ENCODE measurements at regions not wholly inside any gene's neighbourhood (a gene's known extent, or its start where the extent isn't known, plus 50 kb on each side); places are given as distances from the start of the nearest gene placed in this dataset.

GRCh38 chr4:180640193-180640592 lies 1603.0 kb upstream of the TENM3 start:
- DNase-seq: no peak

- DNase-seq: no peak
These were observed 1601.7 kb upstream of the TENM3 start for GRCh38 chr4:180641495-180641894.

- no peak for DNase-seq
These were observed 1600.5 kb upstream of the TENM3 start for GRCh38 chr4:180642732-180643131.

GRCh38 chr4:180650273-180650672 lies 1592.9 kb upstream of the TENM3 start:
- no peak for DNase-seq

- no peak for DNase-seq
These were observed 1590.7 kb upstream of the TENM3 start for GRCh38 chr4:180652533-180652932.

GRCh38 chr4:180655886-180656285 lies 1587.3 kb upstream of the TENM3 start:
- DNase-seq: peak; percentile 14

GRCh38 chr4:180657881-180658280 lies 1585.3 kb upstream of the TENM3 start:
- no peak for DNase-seq

- peak; percentile 80 for DNase-seq
These were observed 1578.3 kb upstream of the TENM3 start for GRCh38 chr4:180664766-180665368.

- DNase-seq: peak; percentile 19
These were observed 1577.7 kb upstream of the TENM3 start for GRCh38 chr4:180665481-180665880.

- DNase-seq: peak; percentile 63
These were observed 1577.0 kb upstream of the TENM3 start for GRCh38 chr4:180665994-180666824.

GRCh38 chr4:180668732-180669131 lies 1574.5 kb upstream of the TENM3 start:
- DNase-seq: no peak

GRCh38 chr4:180669680-180670079 lies 1573.5 kb upstream of the TENM3 start:
- DNase-seq: peak; percentile 15

GRCh38 chr4:180674619-180675358 lies 1568.4 kb upstream of the TENM3 start:
- DNase-seq: no peak

- DNase-seq: no peak
These were observed 1567.9 kb upstream of the TENM3 start for GRCh38 chr4:180675359-180675650.

- no peak for DNase-seq
These were observed 1562.9 kb upstream of the TENM3 start for GRCh38 chr4:180680305-180680704.

GRCh38 chr4:180682776-180683175 lies 1560.4 kb upstream of the TENM3 start:
- DNase-seq: no peak

GRCh38 chr4:180683186-180683585 lies 1560.0 kb upstream of the TENM3 start:
- no peak for DNase-seq

GRCh38 chr4:180688480-180688879 lies 1554.7 kb upstream of the TENM3 start:
- no peak for DNase-seq

GRCh38 chr4:180694875-180695274 lies 1548.3 kb upstream of the TENM3 start:
- no peak for DNase-seq

- DNase-seq: peak; percentile 91
These were observed 1547.4 kb upstream of the TENM3 start for GRCh38 chr4:180695851-180696250.

- DNase-seq: peak; percentile 5
These were observed 1546.6 kb upstream of the TENM3 start for GRCh38 chr4:180696460-180697092.

GRCh38 chr4:180698550-180699195 lies 1544.5 kb upstream of the TENM3 start:
- no peak for DNase-seq

GRCh38 chr4:180706766-180707165 lies 1536.4 kb upstream of the TENM3 start:
- no peak for DNase-seq
